Gastroesophageal sphincter (tissue), 3 donors: ENCODE measurements at regions not wholly inside any gene's neighbourhood (a gene's known extent, or its start where the extent isn't known, plus 50 kb on each side); places are given as distances from the start of the nearest gene placed in this dataset.
"Not testable (repeated sequence)": the region's sequence is repeated elsewhere in the genome, so short reads cannot be mapped to it uniquely, and the experiment has no call there.

Source experiments
- POLR2AphosphoS5 ChIP-seq: sonication (generic); formaldehyde crosslinking; IDR thresholded peaks from one replicate; pipeline ENCODE4 v1.6.1; 2017; ENCODE audit warnings: antibody characterized with exemption
- TF ChIP-seq, protein P1 (sequence below), 4 experiments: fragments of 200-600 bp in 2 of 4; fragments of 450-650 bp in 2 of 4; sonication (generic) in 1 of 4; IDR thresholded peaks; one replicate each; pipeline ENCODE4 v1.5.1; 2017 to 2019; ENCODE audit warnings: antibody characterized with exemption in 4 of 4, mild to moderate bottlenecking in 2 of 4, moderate library complexity in 2 of 4

DNA sequence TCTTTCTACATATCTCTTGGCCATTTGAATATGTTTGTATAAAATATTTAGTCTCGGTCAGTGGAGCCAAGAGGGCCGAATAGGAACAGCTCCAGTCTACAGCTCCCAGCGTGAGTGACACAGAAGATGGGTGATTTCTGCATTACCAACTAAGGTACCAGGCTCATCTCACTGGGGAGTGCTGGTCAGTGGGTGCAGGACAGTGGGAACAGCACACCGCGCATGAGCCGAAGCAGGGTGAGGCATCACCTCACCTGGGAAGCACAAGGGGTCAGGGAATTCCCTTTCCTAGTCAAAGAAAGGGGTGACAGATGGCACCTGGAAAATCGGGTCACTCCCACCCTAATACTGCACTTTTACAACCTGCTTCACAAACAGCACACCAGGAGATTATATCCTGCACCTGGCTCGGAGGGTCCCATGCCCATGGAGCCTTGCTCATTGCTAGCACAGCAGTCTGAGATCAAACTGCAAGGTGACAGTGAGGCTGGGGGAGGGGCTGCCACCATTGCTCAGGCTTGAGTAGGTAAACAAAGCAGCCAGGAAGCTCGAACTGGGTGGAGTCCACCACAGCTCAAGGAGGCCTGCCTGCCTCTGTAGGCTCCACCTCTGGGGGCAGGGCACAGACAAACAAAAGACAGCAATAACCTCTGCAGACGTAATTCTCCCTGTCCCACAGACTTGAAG, 1926.9 kb upstream of the DEFB115 start:
- TF ChIP-seq, protein P1, sequence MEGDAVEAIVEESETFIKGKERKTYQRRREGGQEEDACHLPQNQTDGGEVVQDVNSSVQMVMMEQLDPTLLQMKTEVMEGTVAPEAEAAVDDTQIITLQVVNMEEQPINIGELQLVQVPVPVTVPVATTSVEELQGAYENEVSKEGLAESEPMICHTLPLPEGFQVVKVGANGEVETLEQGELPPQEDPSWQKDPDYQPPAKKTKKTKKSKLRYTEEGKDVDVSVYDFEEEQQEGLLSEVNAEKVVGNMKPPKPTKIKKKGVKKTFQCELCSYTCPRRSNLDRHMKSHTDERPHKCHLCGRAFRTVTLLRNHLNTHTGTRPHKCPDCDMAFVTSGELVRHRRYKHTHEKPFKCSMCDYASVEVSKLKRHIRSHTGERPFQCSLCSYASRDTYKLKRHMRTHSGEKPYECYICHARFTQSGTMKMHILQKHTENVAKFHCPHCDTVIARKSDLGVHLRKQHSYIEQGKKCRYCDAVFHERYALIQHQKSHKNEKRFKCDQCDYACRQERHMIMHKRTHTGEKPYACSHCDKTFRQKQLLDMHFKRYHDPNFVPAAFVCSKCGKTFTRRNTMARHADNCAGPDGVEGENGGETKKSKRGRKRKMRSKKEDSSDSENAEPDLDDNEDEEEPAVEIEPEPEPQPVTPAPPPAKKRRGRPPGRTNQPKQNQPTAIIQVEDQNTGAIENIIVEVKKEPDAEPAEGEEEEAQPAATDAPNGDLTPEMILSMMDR (IDR thresholded peaks at IDR 0.05): not testable (repeated sequence)
- TF ChIP-seq POLR2AphosphoS5: not testable (repeated sequence)
